Tongue (tissue), 1 donor: ENCODE measurements at regions not wholly inside any gene's neighbourhood (a gene's known extent, or its start where the extent isn't known, plus 50 kb on each side); places are given as distances from the start of the nearest gene placed in this dataset.
"Not testable (repeated sequence)": the region's sequence is repeated elsewhere in the genome, so short reads cannot be mapped to it uniquely, and the experiment has no call there.

Experiments used
- DNase-seq: peaks from one replicate; pipeline ENCODE4 v3.0.0-alpha.2; 2015

DNA sequence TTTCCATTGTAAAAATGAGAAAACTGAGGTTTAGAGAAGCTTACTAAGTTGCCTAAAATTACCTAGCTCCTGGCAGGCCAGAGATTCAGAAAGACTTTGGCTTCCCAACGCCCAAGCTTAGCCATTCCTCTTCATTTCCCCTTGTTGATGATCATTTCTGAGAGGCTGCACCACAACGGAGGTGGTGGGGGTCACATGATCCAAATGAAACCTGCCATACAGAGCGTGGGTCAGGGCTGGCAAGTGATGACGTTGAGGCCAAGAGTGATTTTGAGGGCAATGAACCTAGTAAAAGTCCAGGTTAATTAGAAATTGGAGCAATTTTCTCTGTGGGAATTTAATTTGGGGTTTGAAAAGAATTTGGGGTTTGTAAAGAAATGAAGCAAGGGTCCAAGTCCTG is 109.9 kb downstream of the TMEM182 start:
- DNase-seq = no peak

DNA sequence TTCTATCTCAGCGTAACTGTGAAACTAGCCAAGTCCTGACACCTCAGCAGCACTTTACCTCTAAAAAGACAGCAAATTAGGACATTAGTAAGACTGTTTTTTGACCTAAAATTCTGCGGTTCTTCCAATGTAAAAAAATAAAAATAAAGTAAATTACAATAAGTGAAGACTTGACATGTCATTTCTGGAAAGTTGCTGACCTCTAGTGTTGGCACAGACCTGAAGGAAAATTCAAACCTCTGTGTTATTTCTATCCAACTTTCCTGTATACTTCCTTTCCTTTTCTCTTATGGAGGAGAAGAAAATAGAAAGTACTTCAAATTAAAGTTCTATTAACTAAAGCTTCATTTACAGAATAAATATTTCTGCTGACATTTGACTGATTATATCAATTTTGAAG is 110.6 kb downstream of the TMEM182 start:
- peak; percentile 43 for DNase-seq

DNA sequence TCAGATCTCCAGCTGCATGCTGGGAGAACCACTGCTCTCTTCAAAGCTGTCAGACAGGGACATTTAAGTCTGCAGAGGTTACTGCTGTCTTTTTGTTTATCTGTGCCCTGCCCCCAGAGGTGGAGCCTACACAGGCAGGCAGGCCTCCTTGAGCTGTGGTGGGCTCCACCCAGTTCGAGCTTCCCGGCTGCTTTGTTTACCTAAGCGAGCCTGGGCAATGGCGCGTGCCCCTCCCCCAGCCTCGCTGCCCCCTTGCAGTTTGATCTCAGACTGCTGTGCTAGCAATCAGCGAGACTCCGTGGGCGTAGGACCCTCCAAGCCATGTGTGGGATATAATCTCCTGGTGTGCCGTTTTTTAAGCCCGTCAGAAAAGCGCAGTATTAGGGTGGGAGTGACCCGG is 117.7 kb downstream of the TMEM182 start:
- DNase-seq = not testable (repeated sequence)

DNA sequence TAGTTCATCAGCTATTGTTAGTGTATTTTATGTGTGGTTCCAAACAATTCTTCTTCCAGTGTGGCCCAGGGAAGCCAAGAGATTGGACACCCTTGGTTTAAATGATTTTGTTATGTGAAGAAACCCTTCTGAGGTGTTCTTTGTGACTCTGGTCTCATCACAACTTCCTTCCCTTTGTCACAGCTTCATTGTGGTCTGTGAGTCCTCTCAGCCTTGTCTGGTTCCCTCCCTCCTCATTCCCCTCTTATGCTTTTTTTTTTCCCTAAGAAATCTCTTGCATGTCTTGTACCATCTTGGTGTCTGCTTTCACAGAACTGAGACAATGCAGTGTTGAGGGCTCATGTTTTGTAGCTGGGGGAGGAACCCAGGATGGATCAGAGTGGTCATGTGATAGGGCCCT is 118.9 kb downstream of the TMEM182 start:
- no peak for DNase-seq

DNA sequence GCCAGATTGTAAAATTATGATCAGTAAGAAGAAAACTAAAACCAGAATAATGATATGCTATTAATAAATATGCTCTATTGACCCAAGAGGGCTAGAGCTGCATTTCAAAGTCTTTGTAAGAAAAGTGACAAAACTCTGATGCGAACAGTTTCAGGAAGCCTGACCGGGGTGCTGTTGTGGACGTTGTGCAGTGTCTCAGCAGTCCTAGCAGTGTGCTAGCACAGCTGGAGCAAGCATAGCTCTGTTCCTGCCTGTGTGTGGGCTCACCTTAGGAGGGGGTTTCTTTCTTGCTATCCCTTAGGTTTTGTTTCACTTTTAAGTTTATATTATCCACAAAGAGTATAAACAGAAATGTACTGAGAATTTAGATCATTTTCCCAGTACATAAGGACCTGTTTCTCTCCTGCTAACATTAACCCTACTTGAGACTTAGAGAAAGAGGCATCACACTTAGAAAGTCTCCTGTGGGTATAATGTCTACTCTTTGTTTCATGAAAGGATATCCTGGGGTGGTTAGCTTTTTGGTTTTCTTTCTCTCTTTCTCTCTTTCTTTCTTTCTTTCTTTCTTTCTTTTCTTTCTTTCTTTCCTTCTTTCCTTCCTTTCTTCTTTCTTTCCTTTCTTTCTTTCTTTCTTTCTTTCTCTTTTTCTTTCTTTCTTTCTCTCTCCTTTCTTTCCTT is 124.5 kb downstream of the TMEM182 start:
- no peak for DNase-seq

DNA sequence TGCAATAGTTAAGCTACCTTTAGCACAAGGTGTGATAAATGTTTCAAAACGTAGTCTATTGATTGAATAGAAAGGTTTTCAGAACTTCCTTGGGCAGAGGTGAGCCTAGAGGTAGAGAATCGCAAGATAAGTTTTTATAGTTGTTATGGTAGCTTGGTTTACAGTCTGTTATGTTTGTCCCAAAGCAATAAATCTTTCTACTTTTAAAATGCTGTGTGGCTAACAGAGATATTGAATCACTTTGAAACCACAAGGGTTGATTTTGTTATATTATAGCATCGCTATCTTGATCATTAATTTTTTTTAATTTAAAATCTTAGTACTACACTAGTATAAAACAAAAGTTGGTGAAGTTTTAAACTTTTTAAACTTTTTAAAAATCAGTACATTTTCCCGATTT is 126.7 kb downstream of the TMEM182 start:
- no peak for DNase-seq

DNA sequence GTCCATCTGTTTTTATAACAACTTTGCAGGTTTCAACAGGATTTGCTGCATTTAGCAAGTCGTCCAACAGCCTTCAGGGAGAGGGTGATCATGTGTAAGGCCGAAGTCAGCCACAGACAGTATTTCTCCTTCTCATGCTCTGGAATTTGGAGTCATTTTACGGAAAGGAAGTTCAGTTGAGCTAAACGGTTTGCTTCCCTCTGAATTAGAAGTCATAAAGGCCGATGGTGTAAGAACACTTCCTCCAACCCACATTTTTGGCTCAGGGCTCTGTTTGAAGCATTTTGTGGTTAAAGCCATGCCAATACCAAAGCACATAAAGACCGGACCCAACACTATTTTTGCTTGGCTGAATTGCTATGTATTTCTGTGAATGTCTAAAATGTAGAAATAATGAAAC is 129.5 kb downstream of the TMEM182 start:
- DNase-seq = peak; percentile 5

DNA sequence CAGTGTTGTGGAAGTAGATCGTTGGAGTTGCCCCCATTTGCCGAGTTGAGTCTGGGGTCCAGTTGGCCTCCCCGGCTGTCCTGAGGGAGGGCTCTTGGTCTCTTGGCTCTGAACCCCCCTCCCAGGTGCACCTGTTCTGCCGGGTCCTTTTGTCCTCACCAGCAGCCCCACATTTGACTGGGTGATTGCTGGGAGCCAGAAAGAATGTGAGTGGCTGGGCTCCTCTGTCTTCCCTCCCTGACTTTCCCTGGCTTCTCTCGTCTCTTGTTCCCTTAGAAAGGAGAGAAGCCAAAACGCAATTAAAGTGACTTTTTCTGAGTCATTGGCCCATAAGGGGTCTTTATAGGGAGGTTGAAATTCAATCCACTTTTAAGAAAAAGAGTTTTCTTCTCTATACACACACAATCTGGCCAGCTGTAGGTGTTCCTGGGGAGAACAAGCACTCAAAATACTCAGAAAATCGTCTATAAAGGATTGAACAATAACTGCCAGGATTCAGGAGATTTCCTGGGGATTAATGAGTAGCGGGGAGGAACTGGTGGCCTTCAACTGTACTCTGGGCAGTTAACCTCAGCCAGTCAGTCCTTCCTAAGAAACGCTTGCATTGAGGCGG is 131.0 kb downstream of the TMEM182 start:
- DNase-seq = peak; percentile 1

DNA sequence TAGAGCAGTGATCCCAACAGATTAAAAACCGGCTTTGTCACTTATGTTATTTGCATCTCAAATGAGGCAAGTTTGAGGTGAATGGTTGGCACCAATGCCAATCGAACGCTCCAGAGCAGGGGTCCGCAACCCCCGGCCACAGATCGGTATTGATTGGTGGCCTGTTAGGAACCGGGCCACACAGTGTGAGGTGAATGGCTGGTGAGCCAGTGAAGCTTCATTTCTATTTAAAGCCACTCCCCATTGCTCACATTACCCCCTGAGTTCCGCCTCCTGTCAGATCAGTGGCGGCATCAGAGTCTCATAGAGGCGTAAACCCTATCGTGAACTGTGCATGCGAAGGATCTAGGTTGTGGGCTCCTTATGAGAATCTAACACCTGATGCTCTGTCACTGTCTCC is 132.0 kb downstream of the TMEM182 start:
- DNase-seq = no peak

DNA sequence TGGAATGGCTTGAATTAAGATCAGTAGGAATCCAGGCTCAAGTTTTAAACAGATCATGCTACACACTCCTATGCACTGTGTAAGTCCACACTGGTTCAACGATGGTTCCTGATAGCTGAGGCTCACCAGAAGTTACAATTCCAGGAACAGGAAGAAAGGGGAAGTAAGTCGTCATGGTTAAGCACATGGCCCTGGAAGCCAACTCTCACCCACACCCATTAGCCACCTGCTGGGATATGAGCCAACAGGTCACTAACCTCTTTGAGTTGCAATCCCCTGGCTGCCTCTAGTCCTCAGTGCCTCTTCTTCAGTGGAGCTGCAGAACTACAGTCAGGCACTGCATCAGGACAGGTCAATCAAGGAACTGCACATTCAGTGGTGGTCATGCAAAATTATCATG is 133.5 kb downstream of the TMEM182 start:
- DNase-seq = no peak

DNA sequence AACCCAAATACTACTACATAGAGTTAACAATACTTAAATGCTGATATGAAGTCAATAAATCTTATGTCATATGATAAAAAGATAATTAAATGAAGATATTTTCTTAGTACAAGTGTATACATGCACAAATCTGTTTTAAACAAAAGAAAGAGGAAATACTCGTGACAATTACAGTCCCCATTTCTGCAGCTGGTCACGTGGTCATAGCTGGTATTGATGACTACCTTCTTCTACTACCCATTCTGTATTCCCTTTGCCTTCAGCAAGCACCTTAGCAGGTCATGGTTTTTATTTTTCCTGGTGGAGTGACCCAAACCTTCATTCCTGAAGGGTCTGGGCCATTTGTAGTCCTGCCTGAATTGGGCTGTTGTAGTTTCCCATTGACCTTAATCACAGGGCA is 147.4 kb downstream of the TMEM182 start:
- DNase-seq = not testable (repeated sequence)

DNA sequence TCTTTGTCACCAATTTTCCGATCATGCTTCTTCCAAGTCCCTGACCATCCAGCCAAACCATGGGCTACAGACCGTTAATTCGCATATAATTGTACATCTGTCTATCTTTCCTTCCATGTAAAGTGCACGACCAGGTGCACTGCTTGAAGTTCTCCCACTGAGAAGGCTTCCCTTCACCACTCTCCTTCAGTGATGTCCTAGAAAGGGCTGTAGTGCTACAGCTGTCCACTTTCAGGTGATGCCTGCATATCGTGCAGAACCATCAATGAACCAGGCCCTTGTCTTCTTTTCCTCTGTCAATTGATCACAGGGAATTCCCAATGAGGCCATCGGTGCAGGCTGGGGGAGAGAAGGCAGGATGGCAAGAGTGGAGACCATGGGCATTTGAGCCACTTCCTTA is 148.9 kb downstream of the TMEM182 start:
- no peak for DNase-seq

DNA sequence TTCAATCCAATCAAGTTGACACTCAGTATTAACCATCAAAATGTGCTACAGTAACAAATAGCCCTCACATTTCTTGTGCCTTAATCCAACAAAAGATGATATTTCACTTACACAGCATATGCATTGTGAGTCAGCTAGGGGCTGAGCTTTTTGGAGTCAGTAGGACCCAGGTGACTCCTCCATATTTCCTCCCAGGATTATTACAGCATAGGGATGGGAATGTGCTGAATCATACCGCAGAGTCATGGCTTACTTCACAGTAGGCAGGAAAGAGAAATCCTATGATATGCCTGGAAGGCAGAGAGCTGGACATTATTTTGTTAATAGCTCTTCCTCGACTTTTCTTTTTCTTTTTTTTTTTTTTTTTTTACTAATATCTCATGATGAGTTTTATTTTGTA is 153.3 kb downstream of the TMEM182 start:
- DNase-seq = no peak

DNA sequence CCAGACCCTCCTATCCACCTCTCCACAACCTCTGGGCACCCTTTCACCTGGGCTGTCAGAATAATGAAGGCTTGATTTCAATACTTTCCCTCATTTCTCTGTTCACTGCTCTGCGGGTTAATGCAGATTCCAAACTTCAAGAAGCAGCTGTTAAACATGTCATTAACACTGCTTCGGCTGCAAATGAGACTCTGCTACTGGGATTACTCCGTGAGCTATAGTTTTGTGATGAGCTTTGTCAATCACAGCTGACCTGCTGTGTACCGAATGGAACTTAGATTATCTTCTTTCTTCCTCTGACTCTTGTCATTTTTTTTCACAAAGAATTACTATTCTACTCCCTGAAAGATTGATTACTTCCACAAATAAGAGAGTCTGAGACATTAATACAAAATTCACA is 160.5 kb downstream of the TMEM182 start:
- peak; percentile 1 for DNase-seq

DNA sequence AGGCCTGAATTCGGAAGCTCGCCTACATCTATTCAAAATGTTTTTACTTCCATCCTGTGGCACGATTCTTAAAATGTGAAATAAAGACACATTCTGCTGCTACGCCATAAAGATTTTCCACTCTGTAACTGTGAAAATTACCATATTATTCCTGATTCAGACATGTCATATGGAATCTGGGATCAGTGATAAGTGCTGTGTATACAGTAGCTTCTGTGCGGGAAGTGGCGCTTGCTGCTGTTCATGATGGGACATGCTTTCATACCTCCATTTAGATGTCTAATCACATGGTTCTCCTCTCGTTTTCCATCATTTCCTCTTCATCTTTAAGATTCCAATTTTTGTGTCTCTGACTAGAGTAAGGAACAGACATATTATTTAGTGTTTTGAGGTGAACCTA is 163.2 kb downstream of the TMEM182 start:
- DNase-seq = no peak

DNA sequence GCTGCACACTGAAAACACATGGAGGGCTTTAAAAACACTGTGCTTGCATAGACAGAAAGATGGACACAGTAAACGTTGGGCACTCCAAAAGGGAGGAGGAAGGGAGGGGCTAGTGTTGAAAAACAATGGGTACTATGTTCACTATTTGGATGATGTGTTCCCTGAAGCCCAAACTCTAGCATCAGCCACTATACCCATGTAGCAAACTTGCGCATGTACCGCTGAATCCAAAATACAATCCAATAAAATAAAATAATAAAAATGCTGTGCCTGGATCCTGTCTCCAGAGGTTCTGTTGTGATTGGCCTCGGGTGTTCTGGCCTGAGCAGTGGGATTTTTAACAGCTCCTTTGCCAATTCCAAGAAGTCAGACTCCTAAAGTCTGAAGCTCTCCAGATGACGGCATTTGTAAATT is 166.0 kb downstream of the TMEM182 start:
- DNase-seq = no peak

DNA sequence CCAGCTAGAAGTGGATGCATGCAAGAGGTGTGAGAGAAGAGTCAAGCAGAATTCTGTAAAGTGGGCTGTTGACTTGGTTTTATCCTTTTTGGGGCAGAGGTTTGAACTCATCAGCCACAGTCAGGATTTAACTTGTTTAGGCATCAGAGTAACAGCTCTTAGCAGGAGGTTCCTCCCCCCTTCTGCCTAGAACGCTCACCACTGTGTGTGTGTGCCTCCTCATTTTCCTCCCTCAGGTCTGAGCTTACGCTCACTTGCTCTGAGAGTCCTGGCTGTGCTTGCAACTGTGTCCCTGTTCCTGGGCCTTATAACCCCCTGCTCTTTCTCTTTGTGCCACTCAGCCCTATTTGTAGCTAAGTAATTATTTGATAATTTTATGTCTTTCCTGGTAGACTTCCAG is 167.9 kb downstream of the TMEM182 start:
- DNase-seq = no peak

DNA sequence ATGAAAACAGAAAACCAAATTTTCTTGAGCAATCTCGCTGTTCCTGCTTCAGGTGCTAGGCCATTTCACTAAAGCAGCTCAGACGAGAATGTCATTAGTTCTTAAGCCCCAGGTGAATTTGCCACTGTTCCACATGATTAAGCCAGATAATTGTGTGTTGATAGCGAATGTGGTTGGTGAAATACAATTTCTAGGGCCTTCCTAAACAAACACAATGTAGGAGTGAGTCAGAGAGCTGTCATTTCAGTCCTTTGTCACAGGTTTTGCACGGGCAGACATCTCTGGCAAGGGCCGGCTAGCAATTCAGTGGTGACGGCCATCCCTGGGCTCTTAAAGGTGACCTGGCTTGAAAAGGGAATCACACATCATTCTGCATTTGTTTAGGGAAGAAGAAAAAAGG is 170.7 kb downstream of the TMEM182 start:
- no peak for DNase-seq

DNA sequence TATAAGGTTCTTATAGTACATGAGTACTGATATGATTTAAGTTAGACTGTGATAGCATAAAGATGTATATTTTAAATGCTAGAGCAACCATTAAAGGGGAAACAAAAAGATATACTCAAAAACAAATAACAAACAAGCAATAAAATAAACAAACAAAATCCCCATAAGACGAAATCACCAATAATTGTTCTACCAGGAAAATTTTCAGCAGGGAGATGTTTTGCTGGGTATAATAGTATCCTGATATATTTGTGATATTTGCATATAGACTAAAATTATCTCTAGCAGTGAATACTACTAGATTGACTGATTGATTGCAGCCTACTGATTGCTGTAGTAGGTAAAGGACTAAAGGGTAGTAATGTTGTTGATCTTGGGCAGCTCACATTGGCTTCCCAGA is 177.4 kb downstream of the TMEM182 start:
- no peak for DNase-seq

DNA sequence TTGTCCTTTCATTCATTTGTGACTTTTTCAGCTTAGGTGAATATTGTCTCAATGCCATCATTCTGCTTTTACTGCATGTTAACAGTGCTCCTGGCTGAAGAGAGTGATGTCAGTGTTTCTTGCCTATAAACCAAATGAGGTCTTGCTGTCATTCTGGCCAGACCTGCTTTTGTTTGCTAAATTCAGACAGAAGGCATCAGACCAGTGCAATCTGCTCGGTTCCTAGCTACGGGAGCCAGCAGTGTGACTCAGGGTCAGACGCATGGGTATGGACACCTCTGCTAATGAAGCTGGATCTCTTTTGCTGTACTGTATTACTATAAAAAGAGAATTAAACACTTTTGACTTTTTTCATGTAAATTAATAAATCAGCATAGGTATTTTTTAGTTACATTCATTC is 178.9 kb downstream of the TMEM182 start:
- no peak for DNase-seq

DNA sequence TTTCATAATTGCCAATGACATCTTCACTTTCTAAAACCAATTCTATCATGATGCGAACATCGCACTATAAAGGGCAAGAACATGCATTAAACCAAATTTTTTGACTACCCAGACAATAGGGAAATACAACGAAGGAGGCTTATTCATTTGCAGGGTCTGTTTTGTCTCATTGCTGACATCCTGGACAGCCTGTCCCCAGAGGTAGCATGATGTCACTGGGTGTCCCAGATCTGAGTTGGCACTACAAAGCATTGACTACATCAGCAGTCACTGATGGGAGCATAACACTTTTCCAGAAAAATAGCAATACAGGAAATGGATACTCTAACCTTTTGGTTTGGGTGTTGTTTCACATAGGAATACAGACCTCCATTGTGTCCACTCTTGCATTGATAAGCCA is 180.3 kb downstream of the TMEM182 start:
- DNase-seq = peak; percentile 9

DNA sequence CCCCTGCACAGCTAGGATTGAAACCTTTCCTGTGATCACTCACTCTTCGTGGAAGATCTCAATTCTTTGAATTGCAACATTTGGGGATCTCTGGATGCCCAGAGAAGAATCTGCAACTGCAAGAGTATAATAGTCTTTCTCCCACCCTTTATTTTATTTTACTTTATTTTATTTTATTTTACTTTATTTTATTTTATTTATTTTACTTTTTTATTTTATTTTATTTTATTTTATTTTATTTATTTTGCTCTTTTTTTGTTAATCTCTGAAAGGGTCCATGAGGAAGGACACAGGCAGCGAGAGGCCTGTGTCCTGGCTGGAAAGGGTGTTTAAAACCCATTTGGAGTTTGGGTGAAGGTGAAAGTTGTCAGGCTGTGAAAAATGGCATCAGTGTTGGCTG is 181.4 kb downstream of the TMEM182 start:
- no peak for DNase-seq

DNA sequence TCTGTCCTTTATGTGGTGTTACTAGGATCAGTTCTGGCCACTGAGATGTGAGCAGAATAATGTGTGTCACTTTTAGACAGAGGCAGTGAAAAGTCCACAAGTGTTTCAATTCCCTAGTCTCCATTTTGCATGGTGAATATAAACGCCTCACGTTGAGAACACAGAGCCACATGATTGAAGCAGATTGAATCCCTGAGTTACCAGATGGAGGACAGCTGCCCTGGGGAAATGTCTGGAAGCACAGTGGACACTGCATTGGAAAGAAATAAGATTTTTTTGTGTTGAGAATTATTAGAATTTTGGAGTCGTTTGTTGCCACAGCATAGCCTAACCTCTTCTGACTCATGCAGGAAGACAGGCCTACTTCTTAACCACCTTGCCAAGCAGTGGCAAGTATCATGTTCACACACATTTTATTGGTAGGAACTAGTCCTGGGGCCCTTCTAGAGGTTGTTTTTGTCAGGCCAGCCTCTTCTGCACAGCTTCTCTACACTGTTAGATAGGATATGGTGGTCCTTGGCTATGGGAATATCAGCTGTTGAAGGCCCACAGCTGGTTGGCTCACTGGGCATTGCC is 188.6 kb downstream of the TMEM182 start:
- DNase-seq = no peak

DNA sequence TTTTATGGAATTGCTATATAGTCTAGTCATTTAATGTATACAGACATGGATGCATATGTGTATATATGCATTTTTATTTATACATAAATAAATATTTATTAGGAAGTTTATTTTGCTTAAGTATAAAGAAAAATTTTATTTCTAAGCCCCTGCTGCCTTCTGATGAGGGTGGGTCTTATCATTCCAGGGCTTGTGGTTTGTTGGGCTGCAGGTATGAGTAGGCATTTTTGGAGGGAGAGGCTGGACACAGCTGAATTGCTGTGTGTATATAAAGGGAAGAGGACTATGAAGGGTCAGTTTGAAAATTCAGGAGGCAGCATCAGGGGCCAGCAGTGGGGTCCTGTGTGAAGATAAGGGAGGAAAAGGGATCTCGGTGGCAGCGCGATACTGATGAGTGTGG is 189.4 kb downstream of the TMEM182 start:
- no peak for DNase-seq
